Heart right ventricle (tissue), 16 donors: ENCODE measurements at regions not wholly inside any gene's neighbourhood (a gene's known extent, or its start where the extent isn't known, plus 50 kb on each side); places are given as distances from the start of the nearest gene placed in this dataset.

Source experiments
- ATAC-seq, 8 donors: fragments of 200-7000 bp; cut with Tn5 transposase; one replicate each; pipeline ENCODE4 v1.9.1; 2020; ENCODE audit warnings: mild to moderate bottlenecking in 8 of 8, moderate library complexity in 8 of 8, moderate number of reproducible peaks in 1 of 8
- DNase-seq, 2 donors: peaks; one replicate each; pipeline ENCODE4 v3.0.0-alpha.2; 2020
- H3K27ac ChIP-seq, 10 donors: fragments of 200-600 bp; sonication (generic) in 2 of 10; one replicate each; pipeline versions ENCODE4 v1.5.0 to v1.8.0; 2020 to 2022; ENCODE audit warnings: mild to moderate bottlenecking in 3 of 10
- H3K27me3 ChIP-seq, 7 donors: fragments of 200-600 bp; one replicate each; pipeline ENCODE4 v1.8.0; 2021 to 2022; ENCODE audit warnings: mild to moderate bottlenecking in 2 of 7
- H3K36me3 ChIP-seq, 9 donors: fragments of 200-600 bp; sonication (generic) in 1 of 9; one replicate each; pipeline versions ENCODE4 v1.5.0 to v1.8.0; 2020 to 2022; ENCODE audit warnings: mild to moderate bottlenecking in 2 of 9
- H3K4me1 ChIP-seq, 9 donors: fragments of 200-600 bp; sonication (generic) in 1 of 9; one replicate each; pipeline versions ENCODE4 v1.5.0 to v1.8.0; 2020 to 2022; ENCODE audit warnings: mild to moderate bottlenecking in 4 of 9
- H3K4me3 ChIP-seq, 10 donors: fragments of 200-600 bp; sonication (generic) in 2 of 10; one replicate each; pipeline versions ENCODE4 v1.5.0 to v1.8.0; 2020 to 2022; ENCODE audit warnings: mild to moderate bottlenecking in 7 of 10, moderate library complexity in 2 of 10
- H3K9me3 ChIP-seq, 11 donors: fragments of 200-600 bp in 10 of 11; sonication (generic) in 2 of 11; one replicate each; pipeline versions ENCODE4 v1.5.0 to v1.8.0; 2013 to 2022; ENCODE audit warnings: mild to moderate bottlenecking in 2 of 11, control low read depth in 1 of 11, moderate library complexity in 1 of 11
- WGBS, 2 donors: extraction: QIAGEN DNeasy Blood & Tissue Kit; methylation state at CpG; one replicate each; pipeline ENCODE4 v1.1.7; 2013; ENCODE audit warnings: inconsistent platforms in 1 of 2; 5-methylcytosine and 5-hydroxymethylcytosine counted together
- intact Hi-C, 10 donors: fragments of 100-400 bp; cut with DNase I; formaldehyde crosslinking; loops; one replicate each; pipeline versions ENCODE4 v1.11.1 to v1.14.2; 2022
- TF ChIP-seq, protein P1 (sequence below), 9 donors: fragments of 200-600 bp; sonication (generic) in 2 of 9; IDR thresholded peaks; one replicate each; pipeline versions ENCODE4 v1.5.0 to v1.8.0; 2021 to 2022; ENCODE audit warnings: antibody characterized with exemption in 9 of 9, mild to moderate bottlenecking in 5 of 9, moderate library complexity in 1 of 9
- donor health status: Arrhythmogenic right ventricular cardiomyopathy.
- donor health status: ischemic (EF 13 %, LVEDD 7.1; RV severe dilation, severe dysfunction).
- donor health status: healthy with polysubstance abuse.
- donor health status: DM: no; HTN: yes; CAD: no.
- donor health status: DM: no; HTN: no; CAD: no.
- donor health status: ischemic (EF 25% LVEDD 6.9; RV normal size, moderate dysfunction).
- donor health status: ischemic (EF 25% LVEDD 5.7; RV mildly dilated, moderate dysfunction).
- donor health status: healthy.
- donor health status: DM: yes; HTN: yes; CAD: no.
- donor health status: Ischemic cardiomyopathy.
- donor health status: ischemic (EF 35%, LVEDD 5.7; RV mildly dilated, moderate dysfunction).
- donor health status: nonischemic (EF 11% LVEDD 7.7; RV severe dilation, severe dysfunction).
- donor health status: DM: yes; HTN: yes; CAD: no.
- donor health status: PGD.
- donor health status: ischemic (EF 29% LVEDD 5.4; RV normal size, mild dysfunction).
- donor health status: nonischemic (EF 23%, LVEDD 6.1; RV moderate dilation, normal function).

- intact Hi-C loops = loop anchor here in 1 of 10 donors (10.0 kb wide), 1 partner anchor 45 kb away; no protein-coding TSS in a partner anchor
- 95 to 97% methylated on average over 3 of the region's 3 CpGs for WGBS, 2 donors
Measured at GRCh38 chr9:38179965-38180364, 110.9 kb upstream of the SHB start.

DNA sequence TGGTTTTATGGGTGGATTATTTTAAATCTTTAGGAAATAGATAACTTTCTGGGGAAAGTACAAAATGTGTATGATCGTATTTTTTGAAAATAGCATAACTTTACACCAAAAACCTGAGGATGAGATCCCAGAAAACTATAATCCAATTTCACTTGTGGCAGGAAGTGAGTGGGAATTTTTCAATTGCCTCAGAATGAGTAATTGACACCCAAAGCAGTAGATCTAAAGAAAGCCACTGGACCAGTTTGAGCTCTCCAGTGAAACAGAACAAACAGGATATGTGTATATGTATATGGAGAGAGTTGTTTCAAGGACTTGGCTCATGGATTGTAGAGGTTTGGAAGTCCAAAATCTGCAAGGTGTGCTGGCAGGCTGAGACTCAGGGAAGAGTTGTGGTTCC is 109.2 kb upstream of the SHB start:
- no peak overlapping the region for H3K4me3 ChIP-seq
- no peak for ATAC-seq
- peaks cover 0 to 5% (median 1%) of the 10 kb centered on the region in 9 donors for H3K4me1 ChIP-seq
- H3K27ac ChIP-seq = no peak overlapping the region
- TF ChIP-seq, protein P1, sequence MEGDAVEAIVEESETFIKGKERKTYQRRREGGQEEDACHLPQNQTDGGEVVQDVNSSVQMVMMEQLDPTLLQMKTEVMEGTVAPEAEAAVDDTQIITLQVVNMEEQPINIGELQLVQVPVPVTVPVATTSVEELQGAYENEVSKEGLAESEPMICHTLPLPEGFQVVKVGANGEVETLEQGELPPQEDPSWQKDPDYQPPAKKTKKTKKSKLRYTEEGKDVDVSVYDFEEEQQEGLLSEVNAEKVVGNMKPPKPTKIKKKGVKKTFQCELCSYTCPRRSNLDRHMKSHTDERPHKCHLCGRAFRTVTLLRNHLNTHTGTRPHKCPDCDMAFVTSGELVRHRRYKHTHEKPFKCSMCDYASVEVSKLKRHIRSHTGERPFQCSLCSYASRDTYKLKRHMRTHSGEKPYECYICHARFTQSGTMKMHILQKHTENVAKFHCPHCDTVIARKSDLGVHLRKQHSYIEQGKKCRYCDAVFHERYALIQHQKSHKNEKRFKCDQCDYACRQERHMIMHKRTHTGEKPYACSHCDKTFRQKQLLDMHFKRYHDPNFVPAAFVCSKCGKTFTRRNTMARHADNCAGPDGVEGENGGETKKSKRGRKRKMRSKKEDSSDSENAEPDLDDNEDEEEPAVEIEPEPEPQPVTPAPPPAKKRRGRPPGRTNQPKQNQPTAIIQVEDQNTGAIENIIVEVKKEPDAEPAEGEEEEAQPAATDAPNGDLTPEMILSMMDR (IDR thresholded peaks at IDR 0.05) = no peak
- WGBS, 2 donors = 85 to 88% methylated on average over 1 of the region's 1 CpG
- intact Hi-C loops = no loop called here
- DNase-seq = no peak
- H3K36me3 ChIP-seq = no peaks in the 10 kb centered on the region
- H3K9me3 ChIP-seq = no peaks in the 10 kb centered on the region
- H3K27me3 ChIP-seq = peaks cover 0 to 12% (median 0%) of the 10 kb centered on the region in 7 donors

More at GRCh38 chr9:38179965-38180364, 110.9 kb upstream of the SHB start:
- Histone ChIP-seq H3K9me3 (no peaks in the 10 kb centered on the region), H3K36me3 (no peaks in the 10 kb centered on the region), H3K27me3 (peaks cover 0 to 13% (median 0%) of the 10 kb centered on the region in 7 donors), H3K4me1 (no peaks in the 10 kb centered on the region), H3K4me3 (no peak overlapping the region), H3K27ac (no peak overlapping the region)
- DNase-seq = no peak
- TF ChIP-seq, protein P1 (IDR thresholded peaks at IDR 0.05) = no peak
- ATAC-seq = no peak

DNA sequence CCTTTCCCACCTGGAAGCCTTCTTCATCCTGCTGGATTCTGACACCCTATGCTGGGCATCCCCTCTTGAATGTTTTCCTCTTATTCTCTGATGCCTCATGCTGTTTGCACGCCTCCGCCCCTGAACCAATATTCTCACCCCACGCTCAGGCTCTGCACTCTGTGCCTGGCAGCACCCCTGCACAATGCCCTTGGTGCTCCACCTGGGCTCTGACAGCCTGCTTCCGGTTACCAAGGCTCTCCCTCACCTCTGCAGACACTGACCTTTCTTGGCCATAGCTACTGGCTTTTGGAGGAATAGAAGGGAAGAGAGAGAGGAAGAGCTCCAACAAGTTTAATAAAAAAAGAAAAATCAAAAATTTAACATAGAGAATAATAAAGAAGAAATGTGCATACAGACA is 108.7 kb upstream of the SHB start:
- H3K9me3 ChIP-seq = no peaks in the 10 kb centered on the region
- no peak for ATAC-seq
- TF ChIP-seq, protein P1 (IDR thresholded peaks at IDR 0.05) = no peak
- H3K27ac ChIP-seq = no peak overlapping the region
- H3K4me3 ChIP-seq = no peak overlapping the region
- peaks cover 0 to 10% (median 0%) of the 10 kb centered on the region in 7 donors for H3K27me3 ChIP-seq
- DNase-seq = no peak
- WGBS, 2 donors = 91 to 94% methylated on average over 4 of the region's 4 CpGs
- peaks cover 0 to 10% (median 7%) of the 10 kb centered on the region in 9 donors for H3K4me1 ChIP-seq
- H3K36me3 ChIP-seq = no peaks in the 10 kb centered on the region
- intact Hi-C loops = no loop called here

DNA sequence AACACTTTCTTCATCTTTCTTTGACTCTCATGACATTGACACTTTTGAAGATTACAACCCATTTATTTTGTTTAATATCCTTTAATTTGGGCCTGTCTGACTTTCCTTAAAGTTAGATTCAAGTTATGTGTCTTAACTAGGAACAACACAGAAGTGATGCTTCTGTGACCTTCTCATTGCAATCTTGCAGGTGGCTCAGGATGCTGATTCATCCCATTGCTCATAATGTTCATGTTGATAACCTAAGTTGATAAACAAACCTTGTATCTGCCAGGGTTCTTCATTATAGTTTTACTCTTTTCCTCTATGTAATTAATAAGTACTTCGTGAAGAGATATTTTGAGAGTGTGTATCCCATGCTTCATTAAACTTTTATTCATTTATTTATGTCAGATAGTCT is 107.2 kb upstream of the SHB start:
- H3K36me3 ChIP-seq = no peaks in the 10 kb centered on the region
- H3K4me3 ChIP-seq = no peak overlapping the region
- H3K4me1 ChIP-seq = peaks cover 0 to 21% (median 11%) of the 10 kb centered on the region in 9 donors
- WGBS, 2 donors = 92 to 93% methylated on average over 1 of the region's 1 CpG
- H3K9me3 ChIP-seq = peaks cover 0 to 6% (median under 1%) of the 10 kb centered on the region in 11 donors
- TF ChIP-seq, protein P1 (IDR thresholded peaks at IDR 0.05) = no peak
- ATAC-seq = no peak
- no peak overlapping the region for H3K27ac ChIP-seq
- no peak for DNase-seq
- intact Hi-C loops = no loop called here
- H3K27me3 ChIP-seq = peaks cover 0 to 10% (median 0%) of the 10 kb centered on the region in 7 donors
